H4 (cell line): ENCODE measurements at regions not wholly inside any gene's neighbourhood (a gene's known extent, or its start where the extent isn't known, plus 50 kb on each side); places are given as distances from the start of the nearest gene placed in this dataset.

Source experiments
- DNase-seq: peaks from one replicate; pipeline ENCODE4 v3.0.0-alpha.2; 2015; ENCODE audit warnings: low spot score

DNA sequence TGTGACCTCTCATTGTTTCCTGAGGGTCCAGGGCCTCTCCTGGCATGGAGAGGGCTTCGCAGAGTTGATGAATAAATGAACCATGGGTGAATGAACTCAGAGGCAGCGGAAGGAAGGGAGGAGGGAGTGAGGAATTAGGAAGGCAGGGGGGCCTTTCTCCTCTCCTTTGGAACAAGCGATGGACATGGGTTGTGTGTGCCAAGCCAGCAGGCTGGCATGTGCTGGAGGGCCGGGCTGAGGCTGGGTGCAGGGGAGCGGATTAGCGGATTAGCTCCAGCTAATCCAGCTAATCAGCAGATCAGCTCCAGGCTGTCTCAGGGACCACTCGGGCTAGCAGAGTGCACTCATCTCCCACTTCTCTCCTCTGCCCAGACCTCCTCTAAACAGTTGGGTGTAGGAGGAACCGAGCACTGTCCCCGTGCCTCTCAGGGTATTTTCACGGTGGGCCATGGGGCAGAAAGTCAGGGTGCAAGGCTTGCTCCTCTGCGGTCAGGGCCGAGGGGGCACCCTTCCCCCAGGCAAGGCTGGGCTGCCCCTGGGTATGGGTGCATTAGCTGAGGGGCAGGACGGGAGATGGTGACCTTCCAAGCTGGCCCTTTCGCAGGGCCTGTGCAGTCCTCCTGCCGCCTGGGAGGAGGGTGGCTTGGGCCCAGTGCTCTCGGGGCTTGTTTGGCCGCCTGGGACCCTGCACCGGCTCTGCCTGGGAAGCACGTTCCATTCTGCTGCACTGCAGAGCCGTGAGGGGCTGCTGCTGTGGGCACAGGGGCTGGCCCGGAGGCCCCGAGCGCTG is 120.3 kb upstream of the B3GAT1 start:
- no peak for DNase-seq

DNA sequence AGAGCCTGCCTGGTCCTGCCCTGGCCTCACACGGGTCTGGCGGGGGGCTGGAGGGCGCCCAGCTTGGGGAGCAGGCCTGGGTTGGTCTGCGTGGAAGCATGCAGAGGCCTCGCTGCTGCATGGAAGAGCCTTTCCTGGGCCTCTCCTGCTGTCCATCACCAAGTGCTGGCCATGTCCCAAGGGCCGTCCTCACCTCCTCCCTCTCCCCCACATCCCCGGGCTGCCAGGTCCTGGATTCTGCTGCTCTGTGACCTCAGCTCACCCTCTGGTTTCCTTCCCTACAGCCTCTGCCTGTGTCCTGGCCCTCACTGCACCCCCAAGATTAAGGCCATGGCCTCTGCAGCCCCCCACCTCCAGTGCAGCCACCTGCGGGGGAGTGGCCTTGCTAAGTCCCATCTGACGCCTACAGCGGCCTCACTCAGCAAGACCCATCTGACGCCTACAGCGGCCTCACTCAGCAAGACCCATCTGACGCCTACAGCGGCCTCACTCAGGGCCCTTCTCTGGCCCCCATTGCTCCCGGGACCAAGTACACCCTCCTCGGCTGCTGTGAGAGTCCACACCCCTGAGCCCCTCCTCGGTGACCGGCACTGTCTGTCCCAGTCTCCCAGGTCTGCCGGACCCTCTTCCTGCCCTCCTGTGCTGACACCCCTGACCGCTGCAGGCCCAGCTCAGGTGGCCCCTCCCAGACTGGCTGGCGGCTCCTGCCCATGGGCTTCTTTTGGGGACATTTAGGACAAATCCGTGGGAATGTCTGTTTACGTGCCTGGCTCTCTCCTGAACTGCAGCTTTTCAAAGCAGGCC is 119.5 kb upstream of the B3GAT1 start:
- DNase-seq, result no peak

DNA sequence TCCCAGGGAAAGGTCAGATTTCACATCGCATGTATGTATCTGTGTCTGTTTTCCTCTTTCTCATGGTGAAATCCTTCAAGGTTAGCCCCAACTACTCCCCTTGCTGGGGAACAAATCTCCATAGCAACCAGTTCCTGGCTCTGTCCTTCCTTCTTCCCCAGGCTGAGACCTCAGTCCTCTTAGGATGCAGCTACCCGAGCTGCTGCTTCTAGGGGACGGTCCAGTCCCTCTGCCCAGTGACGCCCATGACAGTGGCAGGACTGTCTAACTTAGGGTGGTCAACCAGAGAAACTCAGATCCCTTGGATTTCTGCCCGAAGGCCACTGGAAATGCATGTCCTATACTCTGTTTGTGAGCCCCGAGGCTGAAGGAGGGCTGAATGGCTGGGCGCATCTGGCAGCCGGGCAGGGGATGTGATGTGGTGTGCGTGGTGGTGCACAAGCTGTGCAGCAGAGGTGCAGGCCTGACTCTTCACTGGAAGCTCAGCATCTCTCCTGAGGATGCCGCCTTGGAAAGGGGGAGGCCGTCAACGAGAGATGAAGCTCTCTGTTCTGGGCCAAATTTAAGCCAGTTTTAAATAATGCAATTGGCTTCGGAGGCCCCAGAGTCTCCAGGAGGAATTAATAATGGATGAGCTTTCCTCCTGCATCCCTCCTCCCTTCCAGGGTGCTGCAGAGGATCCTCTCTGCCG is 118.7 kb upstream of the B3GAT1 start:
- DNase-seq, result no peak

DNA sequence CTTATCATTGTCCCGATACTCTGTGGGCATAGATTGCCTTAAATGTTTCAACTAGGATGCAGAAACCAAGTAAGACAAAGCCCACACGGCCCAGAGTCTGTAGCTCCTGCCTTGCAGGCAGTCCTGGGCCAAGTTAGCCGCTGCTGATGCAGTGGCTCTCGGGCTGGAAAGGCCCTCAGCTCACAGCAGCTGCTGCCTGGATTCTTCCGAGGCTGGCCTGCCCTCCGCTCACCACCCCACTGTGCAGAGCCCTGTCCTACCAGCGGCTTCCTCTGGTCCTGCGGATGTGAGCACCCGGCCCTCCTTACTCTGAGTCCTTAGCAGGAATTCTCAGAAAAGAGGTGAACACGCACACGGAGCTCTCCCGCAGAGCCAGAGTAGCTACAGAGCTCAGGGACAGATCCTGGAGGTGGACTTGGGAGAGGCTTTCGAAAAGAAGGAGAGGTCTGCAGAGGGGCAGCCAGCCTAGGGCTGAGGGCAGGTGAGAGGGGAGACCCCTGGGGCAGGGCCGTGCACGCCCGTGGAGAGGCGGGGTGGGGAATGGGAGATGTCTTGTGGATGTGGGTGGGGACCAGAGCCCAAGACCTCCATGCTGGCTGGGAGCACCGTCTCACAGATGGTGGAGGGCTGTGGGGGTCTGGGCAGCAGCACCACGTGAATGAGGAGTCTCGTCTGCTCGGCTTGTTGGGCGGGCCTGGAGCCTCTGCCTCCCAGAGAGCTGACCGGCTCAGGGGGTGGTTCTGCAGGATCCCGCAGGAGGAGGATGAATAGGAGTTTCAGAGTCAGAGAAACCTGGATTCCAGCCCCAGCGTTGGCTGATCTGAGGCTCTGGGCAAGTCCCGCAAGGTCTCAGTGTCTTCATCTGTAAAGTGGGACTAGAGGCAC is 117.4 kb upstream of the B3GAT1 start:
- no peak for DNase-seq

DNA sequence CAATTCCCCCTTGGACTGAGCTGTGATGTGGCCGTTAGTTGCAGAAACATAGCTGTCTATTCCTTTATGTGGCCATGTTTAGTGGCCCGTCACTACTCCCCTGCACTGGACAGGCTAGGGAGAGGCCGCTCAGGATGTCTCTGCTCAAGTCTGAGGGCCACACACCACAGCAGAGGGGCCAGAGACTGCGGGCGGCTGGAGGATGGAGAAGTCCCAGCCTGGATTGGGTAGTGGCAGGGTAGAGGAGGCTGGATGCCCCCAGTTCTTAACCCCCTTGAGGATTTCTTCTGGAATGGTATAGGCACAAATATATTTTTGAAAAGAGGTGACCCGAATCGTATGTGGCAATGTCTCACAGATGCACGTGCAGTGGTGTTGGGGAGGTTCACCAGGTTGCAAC is 116.4 kb upstream of the B3GAT1 start:
- no peak for DNase-seq

DNA sequence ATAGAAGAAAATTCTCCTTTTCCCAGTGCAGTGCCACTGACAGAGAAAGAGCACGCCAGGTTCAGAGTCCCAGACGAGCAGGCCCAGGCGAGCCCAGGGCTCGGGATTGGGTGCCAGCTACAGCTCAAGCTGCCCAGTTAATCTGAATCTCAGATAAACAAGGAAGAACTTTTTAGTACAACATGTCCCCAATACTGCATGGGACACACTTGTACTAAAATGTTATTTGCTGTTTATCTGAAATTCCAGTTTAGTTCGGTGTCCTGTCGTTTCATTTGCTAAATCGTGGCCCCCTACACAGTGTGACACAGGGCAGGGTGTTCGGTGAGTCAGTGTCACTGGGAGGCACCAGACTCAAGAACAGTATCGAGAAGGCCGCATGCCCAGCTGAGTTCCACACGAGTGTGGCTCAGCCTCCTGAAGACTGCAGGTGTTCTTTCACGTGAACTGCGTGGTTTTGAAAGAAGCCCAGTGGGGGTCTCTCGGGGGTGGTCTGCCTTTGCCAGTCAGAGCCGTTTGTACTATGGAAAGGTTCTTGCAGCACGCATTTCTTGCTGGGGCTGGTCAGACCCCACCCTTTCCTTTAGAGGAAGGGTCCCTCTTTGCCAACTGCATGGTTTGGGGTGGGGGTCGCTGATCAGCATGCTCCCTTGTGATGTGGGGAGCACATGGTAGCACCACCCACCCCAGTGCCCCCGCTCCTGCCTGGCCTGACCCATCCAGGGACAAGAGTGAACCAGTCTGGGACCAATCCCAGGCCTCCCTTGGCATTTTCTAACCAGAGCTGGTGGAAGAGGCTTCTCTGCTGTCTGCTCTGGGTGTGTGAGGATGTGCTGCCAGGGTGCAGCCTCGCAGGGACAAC is 115.6 kb upstream of the B3GAT1 start:
- no peak for DNase-seq

DNA sequence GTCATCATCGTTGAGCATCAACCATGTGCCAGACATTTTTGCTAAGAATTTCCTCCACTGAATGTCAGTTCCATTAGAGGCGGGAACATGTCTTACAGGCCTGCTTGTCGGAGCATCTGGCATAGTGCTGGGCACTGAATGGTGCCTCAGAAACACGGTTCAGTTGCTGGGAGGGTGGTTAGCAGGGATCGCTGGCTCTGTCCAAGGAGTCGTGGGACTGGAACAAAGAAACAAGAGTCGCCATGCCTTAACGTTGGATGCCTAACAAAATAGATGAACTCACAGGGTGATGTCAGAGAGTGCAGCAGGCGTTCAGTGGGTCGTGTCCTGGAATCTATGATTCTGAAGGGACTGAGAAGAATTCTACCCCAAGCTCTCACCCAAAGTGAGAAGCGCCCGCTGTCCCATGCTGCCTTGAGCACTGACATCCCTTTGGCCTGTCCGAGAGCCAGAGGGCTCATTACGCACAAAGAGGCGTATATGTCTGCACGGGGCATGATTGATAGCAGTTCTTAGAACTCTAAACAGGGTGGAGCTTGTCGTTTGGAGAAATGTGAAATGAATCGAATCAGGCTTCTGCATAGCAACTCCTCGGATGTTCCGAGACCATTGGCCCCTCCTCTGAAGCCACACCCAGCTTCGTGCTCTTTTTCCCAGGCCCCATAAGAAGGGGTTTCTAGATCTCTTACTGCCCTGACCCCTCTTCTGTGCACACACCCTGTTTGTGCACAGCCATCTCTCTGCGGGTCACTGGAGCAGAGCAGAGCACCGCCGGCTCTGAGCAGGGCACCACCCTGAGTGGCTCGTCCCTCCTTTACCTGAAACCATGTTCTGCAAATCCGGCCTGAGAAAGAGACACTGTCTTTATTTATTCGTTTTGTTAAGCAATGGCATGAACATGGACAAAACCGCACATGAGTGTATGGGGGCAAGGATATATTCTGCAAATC is 113.1 kb upstream of the B3GAT1 start:
- no peak for DNase-seq

DNA sequence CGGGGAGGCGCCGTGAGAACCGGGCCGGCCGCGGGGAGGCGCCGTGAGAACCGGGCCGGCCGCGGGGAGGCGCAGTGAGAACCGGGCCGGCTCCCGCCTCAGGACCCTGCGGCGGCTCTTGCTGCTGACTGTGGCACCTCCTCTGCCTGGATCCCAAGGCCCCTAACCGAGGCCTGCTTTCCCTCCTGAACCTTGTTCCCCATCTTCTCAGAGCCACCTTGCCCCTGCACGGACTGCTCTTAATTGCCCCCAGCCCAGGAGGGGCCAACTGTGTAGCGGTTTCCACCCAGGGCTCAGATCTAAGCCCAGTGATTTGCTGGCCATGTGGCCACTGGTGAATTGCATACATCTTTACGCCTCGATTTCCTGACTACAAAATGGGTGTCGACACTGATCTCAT is 112.2 kb upstream of the B3GAT1 start:
- DNase-seq, result no peak

DNA sequence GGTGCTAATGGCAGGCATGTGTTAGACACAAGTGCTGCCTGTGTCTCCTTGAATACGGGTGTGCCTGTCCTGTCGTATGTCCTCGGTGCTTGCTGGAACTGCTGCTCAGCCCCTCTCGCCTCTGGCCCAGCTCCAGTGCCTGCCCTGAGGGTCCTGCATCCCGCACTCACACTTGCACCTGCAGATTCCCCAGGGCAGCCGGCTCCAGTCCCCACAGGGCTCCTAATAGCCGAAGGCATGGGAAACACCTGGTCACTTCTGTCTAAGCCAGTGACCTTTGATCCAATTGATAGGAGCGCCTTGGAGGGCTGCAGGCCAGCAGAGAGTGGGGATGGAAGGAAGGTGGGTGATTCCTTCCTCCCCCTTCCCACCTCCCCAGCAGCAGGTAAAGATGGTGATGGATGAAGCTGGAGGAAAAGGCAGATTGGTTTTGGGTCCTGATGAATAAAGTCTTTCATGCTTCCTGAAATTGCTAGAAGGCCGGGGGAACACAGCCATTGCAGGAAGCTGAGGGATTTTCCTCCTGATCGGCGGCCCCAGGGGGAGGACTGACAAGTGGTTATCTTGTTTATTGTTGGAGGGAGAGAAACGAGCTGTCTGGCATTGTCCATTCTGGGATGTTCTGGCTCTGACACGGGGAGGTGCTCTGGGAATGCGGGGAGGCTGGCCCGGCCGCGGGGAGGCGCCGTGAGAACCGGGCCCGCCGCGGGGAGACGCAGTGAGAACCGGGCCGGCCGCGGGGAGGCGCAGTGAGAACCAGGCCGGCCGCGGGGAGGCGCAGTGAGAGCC is 110.9 kb upstream of the B3GAT1 start:
- DNase-seq, result no peak

DNA sequence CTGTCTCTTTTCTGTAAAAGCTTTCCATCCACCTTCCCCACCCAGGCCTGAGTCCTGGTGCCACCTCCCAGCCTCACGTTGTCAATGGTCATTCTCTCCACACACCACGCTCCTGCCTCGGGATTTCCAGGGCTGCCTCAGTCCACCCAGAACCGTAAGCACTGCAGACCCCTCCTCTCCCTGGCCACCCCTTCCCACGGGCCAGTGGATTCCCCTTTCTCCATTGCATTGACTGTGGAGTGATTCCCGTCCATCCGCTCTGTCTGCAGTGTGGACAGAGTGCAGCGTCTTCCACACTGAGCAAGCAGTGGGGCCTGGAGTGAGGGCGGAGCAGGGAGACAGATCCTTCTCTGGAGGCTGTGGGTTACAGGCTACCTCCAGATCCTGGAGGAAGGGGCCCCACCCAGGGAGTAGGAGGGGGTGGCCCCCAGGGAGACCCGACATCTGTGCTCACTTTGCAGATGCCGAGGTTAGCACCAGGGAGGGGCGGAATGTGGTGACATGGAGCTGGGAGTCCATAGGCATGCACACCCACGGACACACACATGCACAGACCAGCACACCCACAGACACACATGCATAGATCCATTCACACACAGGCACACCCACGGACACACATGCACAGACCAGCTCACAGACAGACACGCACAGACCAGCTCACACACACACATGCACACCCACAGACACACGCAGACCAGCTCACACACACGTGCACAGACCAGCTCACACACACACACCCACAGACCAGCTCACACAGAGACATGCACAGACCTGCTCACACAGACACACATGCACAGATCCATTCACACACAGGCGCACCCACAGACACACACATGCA is 109.6 kb upstream of the B3GAT1 start:
- DNase-seq, result no peak

DNA sequence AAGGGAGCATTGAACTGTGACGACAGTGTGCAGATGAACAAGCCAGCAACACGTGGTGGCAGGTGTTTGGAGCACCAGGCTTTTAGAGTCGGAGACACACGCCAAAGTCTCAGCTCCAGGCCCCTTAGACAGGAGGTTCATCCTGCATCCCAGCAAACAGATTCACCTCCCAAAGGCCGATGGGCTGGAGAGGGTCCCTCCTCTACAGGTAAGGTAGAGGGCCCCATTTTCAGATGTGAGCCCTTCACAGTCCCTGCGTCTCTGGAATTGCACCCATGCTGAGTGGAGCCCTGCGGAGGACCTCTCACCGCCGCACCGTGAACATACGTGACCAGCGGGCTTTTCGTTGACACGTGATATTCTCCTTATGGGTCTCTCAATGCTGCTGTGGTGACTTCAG is 109.0 kb upstream of the B3GAT1 start:
- DNase-seq, result no peak

DNA sequence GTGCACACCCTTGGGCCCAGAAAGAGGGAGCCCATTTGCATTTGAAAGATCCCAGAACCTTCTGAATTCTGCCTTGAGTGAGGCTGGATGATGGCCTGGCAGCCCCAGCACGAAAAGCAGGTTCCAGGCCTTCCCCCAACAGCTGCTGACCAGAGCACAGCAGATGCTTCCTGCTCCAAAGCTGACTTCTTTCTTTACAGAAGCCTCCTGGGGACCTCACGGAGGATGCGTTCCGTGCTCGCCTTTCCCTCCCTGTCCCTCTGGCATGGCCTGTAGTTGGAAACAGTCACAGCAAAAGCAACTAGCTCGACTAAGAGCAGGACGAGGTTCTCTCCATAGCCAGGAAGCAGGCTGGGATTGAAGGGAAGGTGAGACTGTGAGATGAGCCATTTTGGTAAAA is 107.7 kb upstream of the B3GAT1 start:
- DNase-seq, result no peak

DNA sequence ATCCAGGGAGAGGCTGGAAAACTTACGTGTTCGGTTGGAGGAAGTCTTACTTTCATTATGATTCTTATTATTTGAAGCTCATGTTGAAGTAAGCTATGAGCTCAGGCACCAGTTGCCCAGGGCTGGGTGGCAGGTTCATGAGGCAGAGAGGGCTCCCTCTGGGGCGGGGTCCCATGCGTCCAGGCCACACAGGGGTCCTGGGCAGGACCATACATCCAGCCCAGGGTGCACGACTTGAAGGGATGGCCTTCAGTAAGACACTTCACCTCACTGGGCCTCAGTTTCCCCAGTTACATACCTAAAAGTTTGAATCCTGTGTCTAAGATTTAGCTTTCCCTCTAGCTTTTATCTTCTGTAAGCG is 107.3 kb upstream of the B3GAT1 start:
- no peak for DNase-seq

DNA sequence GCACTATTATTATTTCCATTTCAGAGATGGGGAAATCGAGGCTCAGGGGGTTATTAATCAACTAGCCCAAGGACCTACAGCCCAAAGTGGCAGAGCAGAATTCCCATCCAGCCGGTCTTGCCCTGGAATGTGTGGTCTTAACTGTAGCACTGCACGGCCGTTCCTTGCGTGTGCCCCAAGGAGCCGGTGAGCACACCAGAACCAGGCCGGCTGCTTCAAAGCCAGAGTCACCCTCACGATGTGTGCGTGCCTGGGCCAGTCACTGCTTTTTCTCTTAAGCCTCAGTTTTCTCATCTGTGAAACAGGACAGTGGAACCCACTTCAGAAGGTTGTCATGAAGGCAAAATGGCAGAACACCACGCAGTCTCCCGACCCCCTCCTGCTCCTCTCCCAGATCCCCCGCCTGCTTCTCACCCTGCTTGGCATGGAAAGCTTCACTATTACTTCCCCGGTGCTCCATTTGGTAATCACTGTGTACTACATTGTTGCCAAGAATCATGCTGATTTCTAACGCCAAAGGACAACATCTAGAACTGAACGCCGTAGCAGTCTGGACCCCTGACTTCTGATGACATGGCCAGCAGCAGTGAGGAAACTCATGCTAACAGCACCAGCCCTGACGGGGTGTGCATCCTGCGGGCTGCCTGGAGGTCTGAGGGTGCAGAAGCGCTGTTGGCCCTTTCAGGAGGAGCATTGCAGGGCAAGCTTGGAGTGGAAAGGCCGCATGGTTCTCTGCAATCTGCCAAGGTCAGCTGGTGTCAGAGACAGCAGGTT is 106.8 kb upstream of the B3GAT1 start:
- DNase-seq, result no peak

DNA sequence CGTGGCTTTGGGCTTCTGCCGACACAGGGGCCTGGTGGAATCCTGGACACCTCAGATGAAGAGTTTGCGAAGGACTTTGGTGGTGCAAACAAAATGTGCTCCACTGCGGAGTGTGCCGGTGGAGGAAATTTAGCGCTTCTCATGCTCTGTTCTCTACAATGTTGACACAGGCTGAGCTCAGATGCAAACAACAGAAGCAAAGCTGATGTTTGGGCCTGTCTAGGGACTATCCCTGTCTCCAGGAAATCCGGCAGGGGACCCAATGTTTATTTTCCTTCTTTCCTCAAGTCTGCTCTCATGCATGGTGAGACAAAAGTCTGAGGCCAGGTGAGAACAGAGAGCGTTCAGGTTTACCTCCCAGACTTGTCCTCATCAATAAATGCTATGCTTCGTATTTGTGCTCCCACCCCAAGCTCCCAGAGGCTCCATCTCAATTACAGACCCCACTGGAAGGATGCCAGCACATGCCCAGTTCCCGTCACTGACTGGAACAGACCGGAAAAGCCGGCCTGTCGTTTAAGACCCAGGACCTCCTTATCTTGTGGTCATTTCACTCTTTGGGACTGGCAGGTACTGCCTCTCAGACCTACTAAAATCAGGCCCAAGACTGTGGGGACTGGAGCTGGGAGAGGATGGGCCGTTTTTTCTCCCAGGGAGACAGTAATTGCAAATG is 105.7 kb upstream of the B3GAT1 start:
- DNase-seq, result no peak

DNA sequence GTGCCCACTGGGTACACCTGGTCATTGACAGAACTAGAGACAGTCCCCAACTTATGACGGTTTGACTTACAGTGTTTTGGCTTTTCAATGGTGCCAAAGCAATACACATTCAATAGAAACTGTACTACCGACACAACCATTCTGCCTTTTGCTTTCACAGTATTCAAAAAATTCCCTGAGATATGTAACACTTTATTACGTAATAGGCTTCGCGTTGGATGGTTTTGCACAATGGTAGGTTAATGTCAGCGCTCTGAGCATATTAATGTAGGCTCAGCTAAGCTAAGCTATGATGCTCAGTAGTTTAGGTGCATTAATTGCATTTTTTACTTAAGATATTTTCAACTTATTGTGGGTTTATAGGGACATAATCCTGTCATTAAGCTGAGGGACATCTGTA is 105.1 kb upstream of the B3GAT1 start:
- no peak for DNase-seq

DNA sequence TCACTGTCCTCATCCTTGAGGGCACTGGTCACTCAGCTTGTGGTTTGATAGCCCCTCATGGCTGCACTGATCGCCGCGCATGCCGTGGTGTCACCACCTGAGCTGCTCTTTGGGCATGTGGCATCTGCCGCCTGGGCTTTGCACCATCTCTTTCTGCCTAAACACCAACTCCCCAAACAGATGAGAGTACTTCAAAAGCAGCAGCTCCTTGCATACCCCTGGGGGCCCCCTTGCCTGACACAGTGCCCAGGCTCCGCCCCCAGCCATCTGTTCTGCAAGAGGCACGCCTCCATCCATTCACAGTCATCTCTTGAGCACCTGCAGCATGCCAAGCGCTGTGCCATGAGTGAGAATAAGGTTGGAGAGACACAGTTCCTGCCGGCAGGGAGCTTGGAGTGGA is 104.5 kb upstream of the B3GAT1 start:
- DNase-seq, result no peak
